CD14-positive monocyte (primary cell): ENCODE measurements at regions not wholly inside any gene's neighbourhood (a gene's known extent, or its start where the extent isn't known, plus 50 kb on each side); places are given as distances from the start of the nearest gene placed in this dataset.

Experiments
- DNase-seq, 3 donors: peaks; one replicate each; pipeline ENCODE4 v3.0.0-alpha.2; 2011 to 2022
- H2AFZ ChIP-seq: 2 replicates; pipeline ENCODE4 v1.6.0; 2012; ENCODE audit warnings: mild to moderate bottlenecking, low read depth, low read length, inconsistent platforms; ENCODE audit not compliant: insufficient read depth, poor library complexity, severe bottlenecking
- H3K27ac ChIP-seq, 2 donors: 1 replicate in 1 of 2; 2 replicates in 1 of 2; pipeline ENCODE4 v1.5.1; 2012 to 2013; ENCODE audit warnings: low read length in 2 of 2, control low read depth in 1 of 2, inconsistent platforms in 1 of 2, low read depth in 1 of 2, mild to moderate bottlenecking in 1 of 2
- H3K27me3 ChIP-seq, 2 donors: one replicate each; pipeline versions ENCODE4 v1.6.0 to v1.6.1; 2011 to 2013; ENCODE audit warnings: low read length in 2 of 2; ENCODE audit not compliant: control insufficient read depth in 2 of 2, insufficient read depth in 2 of 2
- H3K36me3 ChIP-seq, 2 donors: replicated peaks in 1 of 2; 1 replicate in 1 of 2; 2 replicates in 1 of 2; pipeline versions ENCODE4 v1.5.1 to v1.6.1; 2012 to 2013; ENCODE audit warnings: low read length in 2 of 2, control low read depth in 1 of 2, inconsistent platforms in 1 of 2, mild to moderate bottlenecking in 1 of 2; ENCODE audit not compliant: insufficient read depth in 2 of 2, control insufficient read depth in 1 of 2
- H3K4me1 ChIP-seq, 2 donors: 1 replicate in 1 of 2; 2 replicates in 1 of 2; pipeline versions ENCODE4 v1.5.1 to v1.6.1; 2012 to 2013; ENCODE audit warnings: low read length in 2 of 2, control low read depth in 1 of 2, inconsistent platforms in 1 of 2, mild to moderate bottlenecking in 1 of 2, moderate library complexity in 1 of 2; ENCODE audit not compliant: insufficient read depth in 2 of 2, control insufficient read depth in 1 of 2
- H3K4me2 ChIP-seq: replicated peaks from 2 replicates; pipeline ENCODE3; 2012; ENCODE audit warnings: low read length, moderate library complexity, mild to moderate bottlenecking; ENCODE audit not compliant: poor library complexity, severe bottlenecking; ENCODE audit errors: extremely low read depth
- H3K4me3 ChIP-seq, 3 experiments: fragments of 200-600 bp in 1 of 3; sonication (generic) in 1 of 3; replicated peaks in 1 of 3; 1 replicate in 2 of 3; 2 replicates in 1 of 3; pipeline ENCODE4 v1.5.1; 2011 to 2013; ENCODE audit warnings: low read length in 3 of 3, mild to moderate bottlenecking in 3 of 3, control low read depth in 2 of 3, low read depth in 2 of 3, inconsistent platforms in 1 of 3, moderate library complexity in 1 of 3
- H3K79me2 ChIP-seq: 2 replicates; pipeline ENCODE4 v1.6.0; 2012; ENCODE audit warnings: mild to moderate bottlenecking, control low read depth, inconsistent platforms, low read length, moderate library complexity; ENCODE audit not compliant: insufficient read depth
- H3K9ac ChIP-seq: 2 replicates; pipeline ENCODE4 v1.6.0; 2017; ENCODE audit warnings: low read length, mild to moderate bottlenecking; ENCODE audit not compliant: insufficient read depth, poor library complexity, severe bottlenecking
- H3K9me3 ChIP-seq, 2 donors: replicated peaks in 1 of 2; 1 replicate in 1 of 2; 2 replicates in 1 of 2; pipeline versions ENCODE4 v1.5.1 to v1.6.1; 2012 to 2013; ENCODE audit warnings: low read length in 2 of 2, control low read depth in 1 of 2; ENCODE audit not compliant: control insufficient read depth in 1 of 2, insufficient read depth in 1 of 2
- H4K20me1 ChIP-seq: 2 replicates; pipeline ENCODE4 v1.6.0; 2012; ENCODE audit warnings: mild to moderate bottlenecking, low read length, control low read depth, moderate library complexity; ENCODE audit not compliant: insufficient read depth
- H3K27ac Mint-ChIP-seq, 7 donors: one replicate each; pipeline ENCODE4 v1.8.0; 2020; ENCODE audit warnings: mild to moderate bottlenecking in 7 of 7, mixed read lengths in 7 of 7, moderate library complexity in 6 of 7, inconsistent platforms in 2 of 7
- H3K27me3 Mint-ChIP-seq, 3 donors: one replicate each; pipeline ENCODE4 v1.8.0; 2021 to 2022; ENCODE audit warnings: low read depth in 3 of 3, mild to moderate bottlenecking in 3 of 3, mixed read lengths in 3 of 3, moderate library complexity in 3 of 3, inconsistent platforms in 1 of 3
- H3K36me3 Mint-ChIP-seq, 2 donors: one replicate each; pipeline ENCODE4 v1.8.0; 2020; ENCODE audit warnings: mixed read lengths in 2 of 2, inconsistent platforms in 1 of 2, mild to moderate bottlenecking in 1 of 2
- H3K4me1 Mint-ChIP-seq: one replicate; pipeline ENCODE4 v1.8.0; 2020; ENCODE audit warnings: mild to moderate bottlenecking, mixed read lengths
- H3K4me3 Mint-ChIP-seq, 2 donors: one replicate each; pipeline ENCODE4 v1.8.0; 2020; ENCODE audit warnings: mild to moderate bottlenecking in 2 of 2, mixed read lengths in 2 of 2, moderate library complexity in 1 of 2
- H3K9me3 Mint-ChIP-seq, 7 donors: one replicate each; pipeline ENCODE4 v1.8.0; 2020 to 2022; ENCODE audit warnings: mixed read lengths in 7 of 7, mild to moderate bottlenecking in 6 of 7, moderate library complexity in 6 of 7, inconsistent platforms in 2 of 7
- WGBS: methylation state at CpG from one replicate; pipeline ENCODE4 v1.1.5; 2013; ENCODE audit warnings: missing lambda C conversion rate; ENCODE audit not compliant: insufficient coverage; 5-methylcytosine and 5-hydroxymethylcytosine counted together
- intact Hi-C, 2 donors: fragments of 100-400 bp; cut with micrococcal nuclease; formaldehyde crosslinking; loops; one replicate each; pipeline versions ENCODE4 v1.15.0 to v1.15.1; 2023
- TF ChIP-seq, protein P1 (sequence below): fragments of 200-600 bp; IDR thresholded peaks from one replicate; pipeline ENCODE4 v1.8.0; 2022; ENCODE audit warnings: antibody characterized with exemption, mild to moderate bottlenecking

DNA sequence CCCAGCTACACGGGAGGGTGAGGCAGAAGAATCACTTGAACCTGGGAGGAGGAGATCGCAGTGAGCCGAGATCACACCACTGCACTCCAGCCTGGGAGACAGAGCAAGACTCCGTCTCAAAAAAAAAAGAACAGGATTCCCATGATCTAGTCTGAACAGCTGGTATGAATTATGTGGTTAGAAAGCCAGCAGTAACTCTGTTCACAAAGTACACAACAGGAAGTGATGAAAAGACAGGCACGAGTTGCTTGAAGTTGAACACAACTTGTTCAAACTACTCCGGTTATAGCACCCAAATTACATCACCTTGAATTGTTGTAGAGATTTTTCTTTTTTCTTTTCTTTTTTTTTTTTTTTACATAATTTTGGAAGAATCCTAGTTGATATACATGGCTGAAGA is 238.8 kb upstream of the RGS6 start:
- Histone ChIP-seq H3K27ac (no peak overlapping the region), H4K20me1 (peaks cover 11% of the 10 kb centered on the region), H2AFZ (no peak overlapping the region), H3K36me3 (peaks cover 26 to 93% of the 10 kb centered on the region in 2 donors), H3K9ac (no peak overlapping the region), H3K4me1 (no peaks in the 10 kb centered on the region), H3K4me3 (no peak overlapping the region), H3K4me2 (no peak overlapping the region), H3K27me3 (no peaks in the 10 kb centered on the region), H3K79me2 (no peaks in the 10 kb centered on the region), H3K9me3 (no peaks in the 10 kb centered on the region)
- H3K36me3 Mint-ChIP-seq, result peaks cover 76 to 80% of the 10 kb centered on the region in 2 donors
- no peak overlapping the region for H3K4me3 Mint-ChIP-seq
- H3K27me3 Mint-ChIP-seq, result no peaks in the 10 kb centered on the region
- peak overlapping the region in 1 of 7 donors; percentile 77 for H3K27ac Mint-ChIP-seq
- peaks cover 15% of the 10 kb centered on the region for H3K4me1 Mint-ChIP-seq
- no peak for DNase-seq
- WGBS, result 100% methylated on average over 1 of the region's 6 CpGs
- TF ChIP-seq, protein P1, sequence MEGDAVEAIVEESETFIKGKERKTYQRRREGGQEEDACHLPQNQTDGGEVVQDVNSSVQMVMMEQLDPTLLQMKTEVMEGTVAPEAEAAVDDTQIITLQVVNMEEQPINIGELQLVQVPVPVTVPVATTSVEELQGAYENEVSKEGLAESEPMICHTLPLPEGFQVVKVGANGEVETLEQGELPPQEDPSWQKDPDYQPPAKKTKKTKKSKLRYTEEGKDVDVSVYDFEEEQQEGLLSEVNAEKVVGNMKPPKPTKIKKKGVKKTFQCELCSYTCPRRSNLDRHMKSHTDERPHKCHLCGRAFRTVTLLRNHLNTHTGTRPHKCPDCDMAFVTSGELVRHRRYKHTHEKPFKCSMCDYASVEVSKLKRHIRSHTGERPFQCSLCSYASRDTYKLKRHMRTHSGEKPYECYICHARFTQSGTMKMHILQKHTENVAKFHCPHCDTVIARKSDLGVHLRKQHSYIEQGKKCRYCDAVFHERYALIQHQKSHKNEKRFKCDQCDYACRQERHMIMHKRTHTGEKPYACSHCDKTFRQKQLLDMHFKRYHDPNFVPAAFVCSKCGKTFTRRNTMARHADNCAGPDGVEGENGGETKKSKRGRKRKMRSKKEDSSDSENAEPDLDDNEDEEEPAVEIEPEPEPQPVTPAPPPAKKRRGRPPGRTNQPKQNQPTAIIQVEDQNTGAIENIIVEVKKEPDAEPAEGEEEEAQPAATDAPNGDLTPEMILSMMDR, result no peak
- H3K9me3 Mint-ChIP-seq, result peaks cover 0 to 11% (median 0%) of the 10 kb centered on the region in 7 donors
- intact Hi-C loops, result no loop called here

DNA sequence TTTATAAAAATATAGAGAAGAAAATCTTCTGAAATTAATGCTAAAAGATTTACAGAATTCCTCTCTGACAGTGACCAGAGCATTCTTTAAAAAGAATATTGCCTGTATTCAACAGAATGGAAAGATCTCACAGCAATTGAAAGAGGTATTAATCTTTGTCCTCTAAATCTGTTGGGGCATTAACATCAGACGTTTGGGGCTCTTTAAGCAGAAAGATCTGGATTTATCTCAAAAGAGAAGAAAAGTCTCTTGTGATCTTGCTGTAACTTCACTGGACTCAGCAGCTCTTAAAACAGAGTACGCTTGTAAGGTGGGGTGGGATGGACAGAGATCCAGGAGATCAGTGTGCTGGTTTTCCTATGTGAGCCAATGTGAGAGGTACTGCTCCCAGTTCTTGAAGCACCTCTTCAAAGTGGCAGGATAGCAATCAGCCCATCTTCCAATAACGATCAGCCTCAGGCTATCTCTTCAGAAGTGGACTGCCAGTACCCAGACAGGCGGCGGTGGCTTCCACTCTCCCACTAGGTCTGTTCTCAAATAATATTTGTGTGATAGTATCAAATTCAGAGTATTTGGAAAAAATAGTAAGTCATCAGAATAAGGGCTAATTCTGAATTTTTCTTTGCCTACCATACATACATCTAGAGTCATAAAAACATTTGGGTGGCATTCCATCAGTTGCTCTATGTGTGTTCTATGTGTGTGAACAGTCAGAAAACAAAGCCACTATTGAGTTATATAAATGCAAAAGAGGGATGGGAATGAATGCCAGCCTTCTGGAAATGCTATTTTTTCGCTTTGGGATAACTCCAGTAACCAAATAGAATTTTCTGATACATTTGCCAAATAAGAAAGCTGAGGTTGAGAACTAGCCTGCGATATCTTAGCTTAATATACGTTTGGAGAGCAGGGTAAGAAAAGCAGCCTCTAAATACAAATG is 237.4 kb upstream of the RGS6 start:
- no peak overlapping the region for H2AFZ ChIP-seq
- H3K27ac ChIP-seq, result no peak overlapping the region
- no peaks in the 10 kb centered on the region for H3K79me2 ChIP-seq
- Mint-ChIP-seq H3K27ac (no peak overlapping the region), H3K36me3 (peaks cover 75 to 84% of the 10 kb centered on the region in 2 donors), H3K9me3 (peaks cover 0 to 11% (median 0%) of the 10 kb centered on the region in 7 donors), H3K4me1 (peaks cover 15% of the 10 kb centered on the region), H3K27me3 (no peaks in the 10 kb centered on the region), H3K4me3 (no peak overlapping the region)
- peaks cover 30 to 93% of the 10 kb centered on the region in 2 donors for H3K36me3 ChIP-seq
- no peaks in the 10 kb centered on the region for H3K4me1 ChIP-seq
- H4K20me1 ChIP-seq, result peaks cover 11% of the 10 kb centered on the region
- 100% methylated on average over 1 of the region's 8 CpGs for WGBS
- no peak for DNase-seq
- TF ChIP-seq, protein P1, result no peak
- no peak overlapping the region for H3K4me3 ChIP-seq
- H3K4me2 ChIP-seq, result no peak overlapping the region
- intact Hi-C loops, result no loop called here
- no peak overlapping the region for H3K9ac ChIP-seq
- H3K9me3 ChIP-seq, result no peaks in the 10 kb centered on the region
- no peaks in the 10 kb centered on the region for H3K27me3 ChIP-seq
